CD4-positive, alpha-beta T cell treated with Interleukin-15 for 1 hour (primary cell): ENCODE measurements at regions not wholly inside any gene's neighbourhood (a gene's known extent, or its start where the extent isn't known, plus 50 kb on each side); places are given as distances from the start of the nearest gene placed in this dataset.

Experiments
- DNase-seq: peaks from one replicate; pipeline ENCODE4 v3.0.0-alpha.2; 2020

DNA sequence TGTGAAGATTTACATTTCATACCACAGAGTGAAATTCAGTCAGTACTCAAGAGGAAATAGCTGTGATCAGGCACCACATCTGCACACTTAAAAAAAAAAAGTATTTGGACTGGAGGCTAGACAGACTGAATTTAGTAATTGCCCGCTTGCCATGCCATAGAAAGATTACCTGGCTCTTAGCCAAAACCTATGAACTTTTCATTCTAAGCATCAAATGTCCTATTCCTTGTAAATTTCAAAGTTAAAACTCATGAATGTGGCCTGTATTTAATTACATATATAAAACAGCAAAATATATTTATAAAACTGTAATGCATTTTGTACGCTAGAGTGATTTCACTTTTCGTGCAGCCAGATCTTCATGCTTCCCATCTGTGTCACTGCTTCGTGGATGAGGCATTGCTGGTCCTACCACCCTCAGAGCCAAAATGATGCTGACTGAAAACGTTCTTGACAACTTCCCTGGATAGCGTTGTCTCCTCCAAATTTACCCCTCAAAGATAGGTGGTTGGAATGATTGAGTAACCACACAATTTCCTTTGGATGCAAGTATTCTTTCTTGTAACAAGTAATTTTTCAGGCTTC is 447.9 kb upstream of the SGCD start:
- no peak for DNase-seq

- no peak for DNase-seq
Measured at GRCh38 chr5:155884041-155884440, 442.9 kb upstream of the SGCD start.

DNA sequence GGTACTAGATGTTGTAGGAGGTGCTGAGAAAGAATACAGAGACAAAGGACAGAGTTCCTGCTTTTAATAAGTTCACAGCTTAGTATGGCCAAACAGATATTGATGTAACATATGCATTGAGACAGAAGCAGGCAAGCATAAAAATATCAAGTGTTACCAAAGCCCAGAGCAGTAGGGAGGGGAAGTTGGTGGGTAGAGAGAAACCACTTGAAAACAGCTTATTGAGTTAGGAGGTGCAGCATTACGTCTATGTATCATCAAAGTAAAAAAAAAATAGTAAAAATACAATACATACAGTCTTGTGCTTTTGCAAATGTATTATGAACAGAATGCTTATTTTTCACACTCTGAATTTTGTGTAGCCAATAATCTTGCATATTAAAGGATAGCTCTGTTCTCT is 441.8 kb upstream of the SGCD start:
- no peak for DNase-seq

DNA sequence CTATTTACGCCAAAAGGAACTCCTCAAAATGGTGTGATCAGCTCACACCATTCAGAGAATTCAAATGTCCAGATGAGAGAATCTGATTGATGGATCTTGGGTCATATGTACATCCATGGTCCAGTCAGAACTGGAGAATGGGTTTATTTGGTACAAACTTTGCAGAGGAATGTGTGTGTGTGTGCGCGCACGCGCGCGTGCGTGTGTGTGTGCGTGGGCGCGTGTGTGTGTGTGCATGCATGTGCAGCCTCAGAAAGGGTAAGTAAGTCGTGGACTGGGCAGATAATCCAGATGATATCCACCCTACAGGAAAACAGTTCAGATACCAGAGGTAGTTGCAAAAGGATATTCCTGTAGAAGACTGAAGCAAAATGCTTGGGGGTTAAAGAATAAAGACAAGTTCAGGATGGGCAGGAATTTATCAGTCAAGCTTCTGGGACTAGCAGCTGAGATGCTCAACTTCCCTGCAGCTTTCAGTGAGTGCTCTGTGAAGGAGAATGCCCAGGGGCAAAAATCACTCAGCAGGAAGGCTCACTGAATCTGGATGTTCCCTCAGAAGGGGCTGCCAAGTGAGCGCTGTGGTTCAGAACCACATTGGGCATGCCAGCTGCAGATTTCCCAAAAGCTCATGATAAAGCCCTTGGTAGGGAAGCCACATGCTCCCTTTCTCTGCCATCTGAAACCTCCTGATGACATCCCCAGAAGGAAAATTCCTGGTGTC is 440.5 kb upstream of the SGCD start:
- no peak for DNase-seq

DNA sequence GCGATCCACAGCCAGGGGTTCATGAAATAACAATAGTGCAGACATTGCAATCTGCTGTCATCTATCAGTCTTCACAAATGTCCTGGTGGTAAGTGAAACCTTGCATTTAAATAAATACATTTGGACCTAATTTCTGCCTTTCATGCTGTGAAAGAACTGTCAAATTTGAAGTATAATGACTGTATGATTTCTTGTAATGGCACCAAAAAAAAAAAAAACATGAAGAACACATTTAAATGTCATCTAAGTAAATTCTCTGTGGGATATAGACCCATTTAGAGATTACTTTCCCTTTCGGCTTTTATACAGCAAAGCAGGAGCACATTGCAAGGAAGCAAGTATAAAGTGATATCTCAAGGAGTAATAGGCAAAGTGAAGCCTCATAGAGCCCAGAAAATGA is 431.5 kb upstream of the SGCD start:
- DNase-seq: no peak

- DNase-seq: no peak
Measured at GRCh38 chr5:155897761-155898160, 429.2 kb upstream of the SGCD start.

GRCh38 chr5:155898284-155898683 is 428.7 kb upstream of the SGCD start:
- DNase-seq: no peak

DNA sequence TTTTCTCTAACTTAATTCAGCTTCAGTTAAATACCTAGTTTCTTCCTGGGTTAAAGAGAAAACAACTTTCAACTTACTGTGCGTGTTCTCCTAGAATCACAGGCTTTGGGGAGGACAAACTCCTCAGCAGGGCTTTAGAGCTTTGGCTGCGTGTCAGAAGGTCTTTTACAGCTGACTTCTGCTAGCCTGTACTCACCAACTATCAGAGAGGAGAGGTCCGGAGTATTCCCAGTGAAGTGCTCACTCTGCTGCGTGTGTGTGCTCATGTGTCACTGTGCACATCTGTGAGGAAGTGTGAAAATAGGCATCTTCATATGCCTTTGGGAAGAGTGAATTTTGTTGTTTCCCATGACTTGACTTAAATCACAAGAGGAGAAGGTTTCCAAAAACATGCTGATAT is 423.2 kb upstream of the SGCD start:
- DNase-seq: no peak

GRCh38 chr5:155905364-155905763 is 421.6 kb upstream of the SGCD start:
- DNase-seq: no peak

GRCh38 chr5:155906046-155906445 is 420.9 kb upstream of the SGCD start:
- no peak for DNase-seq

DNA sequence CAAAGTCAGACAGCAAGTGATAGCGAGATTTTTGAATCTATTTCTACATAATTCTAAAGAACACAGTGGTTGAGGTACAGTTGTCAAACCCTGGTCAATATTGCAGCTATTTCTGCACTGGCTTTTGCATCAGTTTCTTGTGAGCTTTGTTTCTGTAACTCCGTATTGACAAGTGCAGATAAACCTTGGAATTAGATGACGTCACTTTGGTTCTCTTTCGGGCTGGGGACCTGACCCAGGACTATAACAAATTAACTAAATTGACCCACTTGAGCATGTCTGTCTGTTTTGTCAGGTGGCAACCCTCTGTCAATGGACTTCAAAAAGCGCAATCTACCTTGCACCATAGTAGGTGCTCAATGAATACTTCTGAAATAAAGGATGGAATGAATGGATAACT is 418.4 kb upstream of the SGCD start:
- no peak for DNase-seq

DNA sequence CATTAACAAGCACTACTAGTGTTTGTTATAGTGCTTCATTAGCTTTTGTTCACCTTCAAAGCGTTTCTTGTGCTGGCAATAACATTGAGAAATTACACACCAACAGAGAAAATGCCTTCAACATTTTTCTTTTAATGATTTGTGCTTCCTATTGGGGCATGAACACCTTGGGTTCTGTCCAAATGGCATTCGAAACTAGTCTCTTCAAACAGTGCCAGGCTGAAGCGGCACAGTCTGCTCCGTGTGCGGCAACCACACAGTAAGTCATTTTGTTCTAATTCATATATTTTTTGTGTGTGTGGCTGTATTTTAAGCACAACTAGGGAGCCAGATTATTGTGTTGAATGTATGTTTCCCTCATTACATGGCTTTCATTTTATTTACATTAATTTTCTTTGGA is 414.7 kb upstream of the SGCD start:
- no peak for DNase-seq

GRCh38 chr5:155914766-155915165 is 412.2 kb upstream of the SGCD start:
- no peak for DNase-seq

- no peak for DNase-seq
Measured at GRCh38 chr5:155915601-155916000, 411.4 kb upstream of the SGCD start.

GRCh38 chr5:155919126-155919525 is 407.8 kb upstream of the SGCD start:
- no peak for DNase-seq

DNA sequence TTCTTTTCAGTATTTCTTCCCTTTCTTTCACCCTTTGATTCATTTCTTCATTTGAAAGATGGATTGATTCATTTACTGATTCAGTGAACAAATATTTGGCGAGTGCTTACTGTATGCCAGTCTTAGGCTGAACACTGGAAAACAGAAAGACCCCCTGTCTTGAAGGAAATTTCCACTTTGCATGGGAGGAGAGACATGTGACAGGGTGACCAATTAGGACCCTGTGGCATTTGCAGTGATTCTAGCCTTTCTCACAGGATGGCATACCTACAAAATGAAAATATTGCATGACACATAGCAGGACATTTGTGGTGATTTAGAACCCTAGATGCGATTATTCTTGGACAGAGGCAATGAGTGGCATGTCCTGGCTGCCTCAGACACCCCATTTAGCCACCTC is 407.2 kb upstream of the SGCD start:
- no peak for DNase-seq

GRCh38 chr5:155921621-155922020 is 405.3 kb upstream of the SGCD start:
- DNase-seq: no peak

GRCh38 chr5:155923784-155924183 is 403.2 kb upstream of the SGCD start:
- no peak for DNase-seq

GRCh38 chr5:155926031-155926430 is 400.9 kb upstream of the SGCD start:
- no peak for DNase-seq

DNA sequence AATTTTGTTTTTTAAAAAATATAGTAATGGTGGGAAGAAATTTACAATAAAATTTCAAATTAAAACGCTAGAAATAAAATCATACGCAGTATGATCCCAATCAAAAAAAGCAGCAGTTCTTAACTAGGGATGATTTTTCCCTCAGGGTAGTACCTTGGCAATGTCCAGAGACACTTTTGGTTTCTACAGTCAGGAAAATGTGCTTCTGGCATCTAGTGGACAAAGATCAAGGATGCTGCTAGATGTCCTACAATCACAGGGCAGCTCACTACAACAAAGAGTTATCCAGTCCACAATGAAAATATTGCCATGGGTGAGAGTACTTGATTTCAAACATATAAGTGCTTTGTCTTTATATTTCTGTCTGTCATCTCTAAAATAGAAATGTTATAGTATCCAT is 400.2 kb upstream of the SGCD start:
- no peak for DNase-seq

GRCh38 chr5:155929112-155929511 is 397.9 kb upstream of the SGCD start:
- no peak for DNase-seq

DNA sequence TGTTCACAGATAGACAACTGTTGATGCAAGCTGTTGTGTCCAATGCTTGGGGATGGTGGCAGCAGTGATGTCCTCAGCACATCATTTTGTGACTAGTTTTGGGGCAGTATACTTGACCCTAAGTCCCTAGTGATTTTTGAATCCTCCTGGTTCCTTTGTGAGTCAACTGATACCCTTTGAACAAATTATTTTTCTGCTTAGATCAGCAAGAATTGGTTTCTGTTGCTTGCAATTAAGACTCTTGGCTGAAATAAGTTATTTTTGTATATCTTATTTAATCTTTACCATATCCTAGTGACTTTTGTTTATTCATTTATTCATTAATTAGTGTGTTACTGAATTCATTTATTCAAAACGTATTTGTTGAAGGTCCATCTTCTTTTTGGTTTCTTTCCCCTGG is 392.0 kb upstream of the SGCD start:
- no peak for DNase-seq

GRCh38 chr5:155935723-155936122 is 391.2 kb upstream of the SGCD start:
- no peak for DNase-seq

- no peak for DNase-seq
Measured at GRCh38 chr5:155936520-155937406, 390.2 kb upstream of the SGCD start.
